Upper lobe of left lung (tissue), 6 donors: ENCODE measurements at regions not wholly inside any gene's neighbourhood (a gene's known extent, or its start where the extent isn't known, plus 50 kb on each side); places are given as distances from the start of the nearest gene placed in this dataset.
A peak's percentile ranks its signal among the peaks of the same experiment; 100 is the strongest.

Experiments used
- ATAC-seq, 2 donors: fragments of 200-7000 bp; cut with Tn5 transposase; one replicate each; pipeline ENCODE4 v1.9.1; 2022; ENCODE audit warnings: mild to moderate bottlenecking in 2 of 2, moderate library complexity in 2 of 2; ENCODE audit not compliant: low FRiP score in 2 of 2
- DNase-seq, 2 donors: peaks; one replicate each; pipeline ENCODE4 v3.0.0-alpha.2; 2019 to 2020
- H3K27ac ChIP-seq, 4 donors: fragments of 200-600 bp; sonication (generic); one replicate each; pipeline ENCODE4 v1.5.1; 2016 to 2019
- H3K27me3 ChIP-seq, 4 donors: fragments of 200-600 bp; sonication (generic); one replicate each; pipeline ENCODE4 v1.5.1; 2017 to 2019
- H3K36me3 ChIP-seq, 4 donors: fragments of 200-600 bp; sonication (generic); one replicate each; pipeline ENCODE4 v1.5.1; 2016 to 2019
- H3K4me1 ChIP-seq, 4 donors: fragments of 200-600 bp; sonication (generic); one replicate each; pipeline ENCODE4 v1.5.1; 2018 to 2019
- H3K4me3 ChIP-seq, 4 donors: fragments of 200-600 bp; sonication (generic); one replicate each; pipeline ENCODE4 v1.5.1; 2017 to 2019; ENCODE audit warnings: mild to moderate bottlenecking in 2 of 4, moderate library complexity in 1 of 4
- H3K9me3 ChIP-seq, 4 donors: fragments of 200-600 bp; sonication (generic); one replicate each; pipeline ENCODE4 v1.5.1; 2018 to 2019
- EP300 ChIP-seq, 4 donors: sonication (generic); formaldehyde crosslinking; IDR thresholded peaks; one replicate each; pipeline ENCODE4 v1.5.1; 2017; ENCODE audit warnings: antibody characterized with exemption in 4 of 4, control low read depth in 2 of 4
- POLR2A ChIP-seq, 4 donors: fragments of 450-650 bp; IDR thresholded peaks; one replicate each; pipeline ENCODE4 v1.5.1; 2016 to 2017; ENCODE audit warnings: antibody characterized with exemption in 4 of 4, mild to moderate bottlenecking in 2 of 4
- POLR2AphosphoS5 ChIP-seq, 2 donors: sonication (generic); formaldehyde crosslinking; IDR thresholded peaks; one replicate each; pipeline ENCODE4 v1.5.1; 2017; ENCODE audit warnings: antibody characterized with exemption in 2 of 2
- WGBS, 2 donors: methylation state at CpG; one replicate each; pipeline ENCODE4 v1.1.5; 2017 to 2018; 5-methylcytosine and 5-hydroxymethylcytosine counted together
- TF ChIP-seq, protein P1 (sequence below), 6 experiments: fragments of 450-650 bp in 4 of 6; fragments of 200-600 bp in 2 of 6; sonication (generic) in 2 of 6; IDR thresholded peaks; one replicate each; pipeline ENCODE4 v1.5.1; 2016 to 2019; ENCODE audit warnings: antibody characterized with exemption in 6 of 6
- donor health status: DM: no; HTN: no; CAD: no; lungs with moderate emphysema.
- donor health status: DM: no; HTN: yes; CAD: no; lungs with severe emphysema.

DNA sequence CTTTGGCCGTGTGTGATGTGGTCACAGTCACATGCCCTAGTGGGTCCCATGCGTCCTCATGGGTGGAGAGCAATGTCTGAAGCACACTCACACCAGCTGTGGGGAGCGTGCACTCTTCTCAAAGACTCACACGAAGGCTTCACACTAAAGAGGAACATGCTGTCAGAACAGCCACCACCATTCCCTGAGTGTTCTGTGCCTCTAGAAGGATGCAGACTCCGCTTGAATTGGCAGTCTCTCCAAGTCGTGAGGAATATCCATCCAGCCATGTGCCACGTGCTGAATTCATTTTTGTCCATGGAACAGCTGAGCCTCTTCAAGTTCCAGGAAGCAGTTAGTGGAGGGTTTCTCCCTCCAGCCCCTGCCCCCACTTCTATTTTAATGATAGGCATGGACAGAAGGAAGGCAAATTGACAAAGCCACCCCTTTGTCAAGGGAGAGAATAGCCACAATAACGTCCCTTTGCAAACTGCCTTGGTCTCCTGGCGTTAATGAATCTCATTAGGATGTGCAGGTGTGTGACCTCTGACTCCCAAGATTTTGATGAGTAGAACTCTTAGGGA lies 464.3 kb upstream of the ID2 start:
- DNase-seq (no peak), ATAC-seq (peak in 1 of 2 donors; percentile 24)
- H3K27ac ChIP-seq: no peak overlapping the region
- WGBS, 2 donors: 76 to 78% methylated on average over 4 to 9 of the region's 9 CpGs
- H3K9me3 ChIP-seq: no peaks in the 10 kb centered on the region
- TF ChIP-seq POLR2A (IDR thresholded peaks at IDR 0.05) (no peak), POLR2AphosphoS5 (IDR thresholded peaks at IDR 0.05) (no peak), EP300 (IDR thresholded peaks at IDR 0.05) (no peak)
- TF ChIP-seq, protein P1, sequence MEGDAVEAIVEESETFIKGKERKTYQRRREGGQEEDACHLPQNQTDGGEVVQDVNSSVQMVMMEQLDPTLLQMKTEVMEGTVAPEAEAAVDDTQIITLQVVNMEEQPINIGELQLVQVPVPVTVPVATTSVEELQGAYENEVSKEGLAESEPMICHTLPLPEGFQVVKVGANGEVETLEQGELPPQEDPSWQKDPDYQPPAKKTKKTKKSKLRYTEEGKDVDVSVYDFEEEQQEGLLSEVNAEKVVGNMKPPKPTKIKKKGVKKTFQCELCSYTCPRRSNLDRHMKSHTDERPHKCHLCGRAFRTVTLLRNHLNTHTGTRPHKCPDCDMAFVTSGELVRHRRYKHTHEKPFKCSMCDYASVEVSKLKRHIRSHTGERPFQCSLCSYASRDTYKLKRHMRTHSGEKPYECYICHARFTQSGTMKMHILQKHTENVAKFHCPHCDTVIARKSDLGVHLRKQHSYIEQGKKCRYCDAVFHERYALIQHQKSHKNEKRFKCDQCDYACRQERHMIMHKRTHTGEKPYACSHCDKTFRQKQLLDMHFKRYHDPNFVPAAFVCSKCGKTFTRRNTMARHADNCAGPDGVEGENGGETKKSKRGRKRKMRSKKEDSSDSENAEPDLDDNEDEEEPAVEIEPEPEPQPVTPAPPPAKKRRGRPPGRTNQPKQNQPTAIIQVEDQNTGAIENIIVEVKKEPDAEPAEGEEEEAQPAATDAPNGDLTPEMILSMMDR (IDR thresholded peaks at IDR 0.05): no peak
- H3K4me3 ChIP-seq: no peak overlapping the region
- H3K27me3 ChIP-seq: no peaks in the 10 kb centered on the region
- H3K36me3 ChIP-seq: no peaks in the 10 kb centered on the region
- H3K4me1 ChIP-seq: no peaks in the 10 kb centered on the region

DNA sequence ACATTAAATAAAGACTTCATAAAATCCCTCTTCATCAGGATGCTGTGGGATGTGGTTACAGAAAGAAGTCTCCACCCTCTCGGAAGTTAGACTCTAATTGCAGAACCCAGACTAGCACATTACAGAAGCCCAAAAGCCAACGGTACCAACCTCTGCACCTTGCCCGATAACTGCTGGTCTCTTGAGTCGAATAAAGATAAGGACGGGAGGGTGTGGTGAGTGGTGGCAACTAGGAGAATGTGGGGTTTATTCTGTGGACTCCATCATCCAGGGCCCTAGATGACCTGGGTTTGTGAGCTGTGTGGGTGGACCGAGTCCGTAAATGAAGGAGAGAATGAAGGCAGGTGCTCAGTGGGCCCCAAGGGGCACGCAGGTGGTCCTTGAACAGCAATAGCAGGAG lies 462.8 kb upstream of the ID2 start:
- no peak overlapping the region for H3K27ac ChIP-seq
- DNase-seq (no peak), ATAC-seq (no peak)
- no peaks in the 10 kb centered on the region for H3K36me3 ChIP-seq
- H3K4me1 ChIP-seq: no peaks in the 10 kb centered on the region
- no peaks in the 10 kb centered on the region for H3K27me3 ChIP-seq
- WGBS, 2 donors: 89 to 92% methylated on average over 8 of the region's 8 CpGs
- TF ChIP-seq POLR2AphosphoS5 (IDR thresholded peaks at IDR 0.05) (no peak), EP300 (IDR thresholded peaks at IDR 0.05) (no peak), POLR2A (IDR thresholded peaks at IDR 0.05) (no peak)
- TF ChIP-seq, protein P1 (IDR thresholded peaks at IDR 0.05): no peak
- no peaks in the 10 kb centered on the region for H3K9me3 ChIP-seq
- H3K4me3 ChIP-seq: no peak overlapping the region

DNA sequence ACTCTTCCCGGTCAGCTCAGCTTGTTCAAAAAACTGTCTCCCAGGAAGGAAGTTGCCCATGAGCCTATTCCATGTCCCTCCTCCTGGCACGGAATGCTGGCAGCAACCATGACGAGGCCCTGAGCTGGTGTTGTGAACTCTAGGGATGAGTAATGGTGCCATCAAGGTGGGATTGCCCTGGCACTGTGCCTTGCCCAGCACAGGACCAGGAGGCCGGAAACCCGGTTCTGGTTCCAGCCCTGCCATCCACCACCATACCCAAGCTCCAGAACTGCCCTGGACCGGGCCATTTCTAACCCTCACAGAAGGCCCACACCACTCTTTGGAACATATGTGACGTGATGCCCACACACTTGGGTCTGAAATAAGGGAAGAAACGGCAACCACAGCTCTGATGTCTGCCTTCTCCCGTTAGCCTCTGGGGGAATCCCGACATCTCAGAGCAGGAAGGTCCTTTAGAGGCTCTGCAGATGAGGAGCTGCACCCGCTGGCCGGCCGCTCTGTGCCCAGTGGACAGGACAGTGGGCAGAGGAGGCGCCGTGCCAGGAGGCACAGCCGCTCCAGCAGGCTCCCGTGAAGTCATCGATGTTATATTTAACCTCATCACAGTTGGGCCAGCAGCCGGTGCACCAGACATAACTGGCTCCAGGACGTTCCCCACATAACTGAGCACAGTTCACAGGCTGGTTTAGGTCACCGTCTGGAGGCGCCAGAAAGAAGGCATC lies 462.1 kb upstream of the ID2 start:
- no peak for TF ChIP-seq POLR2AphosphoS5 (IDR thresholded peaks at IDR 0.05)
- no peak for TF ChIP-seq POLR2A (IDR thresholded peaks at IDR 0.05)
- no peak for TF ChIP-seq EP300 (IDR thresholded peaks at IDR 0.05)
- TF ChIP-seq, protein P1 (IDR thresholded peaks at IDR 0.05): no peak
- Histone ChIP-seq H3K4me1 (no peaks in the 10 kb centered on the region), H3K27ac (no peak overlapping the region), H3K27me3 (no peaks in the 10 kb centered on the region), H3K36me3 (no peaks in the 10 kb centered on the region), H3K9me3 (no peaks in the 10 kb centered on the region), H3K4me3 (no peak overlapping the region)
- DNase-seq: peak in 1 of 2 donors; percentile 73
- WGBS, 2 donors: 83 to 93% methylated on average over 10 to 22 of the region's 22 CpGs
- no peak for ATAC-seq

GRCh38 chr2:8222979-8223694 lies 458.7 kb upstream of the ID2 start:
- Histone ChIP-seq H3K27ac (no peak overlapping the region), H3K27me3 (no peaks in the 10 kb centered on the region), H3K9me3 (no peaks in the 10 kb centered on the region), H3K4me1 (no peaks in the 10 kb centered on the region), H3K36me3 (no peaks in the 10 kb centered on the region), H3K4me3 (no peak overlapping the region)
- TF ChIP-seq, protein P1 (IDR thresholded peaks at IDR 0.05): no peak
- TF ChIP-seq EP300 (IDR thresholded peaks at IDR 0.05) (no peak), POLR2A (IDR thresholded peaks at IDR 0.05) (no peak), POLR2AphosphoS5 (IDR thresholded peaks at IDR 0.05) (no peak)
- no peak for ATAC-seq
- 93 to 98% methylated on average over 9 of the region's 9 CpGs for WGBS, 2 donors
- no peak for DNase-seq
